Psoas muscle (tissue), 7 donors: ENCODE measurements at regions not wholly inside any gene's neighbourhood (a gene's known extent, or its start where the extent isn't known, plus 50 kb on each side); places are given as distances from the start of the nearest gene placed in this dataset.

Experiments
- ATAC-seq, 4 donors: fragments of 200-7000 bp; cut with Tn5 transposase; one replicate each; pipeline ENCODE4 v1.9.1; 2020; ENCODE audit warnings: moderate library complexity in 3 of 4, mild to moderate bottlenecking in 2 of 4
- DNase-seq, 2 donors: peaks; one replicate each; pipeline ENCODE4 v3.0.0-alpha.2; 2020
- H3K27ac ChIP-seq: fragments of 200-600 bp; one replicate; pipeline ENCODE4 v1.8.0; 2022
- H3K27me3 ChIP-seq, 3 donors: fragments of 200-600 bp in 1 of 3; one replicate each; pipeline versions ENCODE4 v1.6.1 to v1.8.0; 2013 to 2022; ENCODE audit warnings: low read length in 2 of 3, mild to moderate bottlenecking in 2 of 3, moderate library complexity in 1 of 3; ENCODE audit not compliant: insufficient read depth in 3 of 3
- H3K36me3 ChIP-seq, 2 donors: fragments of 200-600 bp in 1 of 2; one replicate each; pipeline versions ENCODE4 v1.6.1 to v1.8.0; 2013 to 2022; ENCODE audit warnings: low read depth in 1 of 2, mild to moderate bottlenecking in 1 of 2, moderate library complexity in 1 of 2; ENCODE audit not compliant: insufficient read depth in 1 of 2
- H3K4me1 ChIP-seq: fragments of 200-600 bp; one replicate; pipeline ENCODE4 v1.8.0; 2022
- H3K4me3 ChIP-seq: fragments of 200-600 bp; one replicate; pipeline ENCODE4 v1.8.0; 2022; ENCODE audit warnings: mild to moderate bottlenecking
- H3K9me3 ChIP-seq: fragments of 200-600 bp; one replicate; pipeline ENCODE4 v1.8.0; 2022
- CTCF ChIP-seq: fragments of 200-600 bp; IDR thresholded peaks from one replicate; pipeline ENCODE4 v1.8.0; 2022; ENCODE audit warnings: antibody characterized with exemption
- WGBS, 3 donors: extraction: QIAGEN DNeasy Blood & Tissue Kit; methylation state at CpG; one replicate each; pipeline versions ENCODE4 v1.1.6 to v1.1.7; 2013; 5-methylcytosine and 5-hydroxymethylcytosine counted together
- intact Hi-C, 2 donors: fragments of 100-400 bp; cut with DNase I; formaldehyde crosslinking; loops; one replicate each; pipeline versions ENCODE4 v1.11.0 to v1.14.2; 2022
- donor health status: healthy with polysubstance abuse.
- donor health status: DM: no; HTN: no; CAD: no; lungs with moderate emphysema.
- donor health status: Bipolar disorder and iron deficiency.
- donor health status: healthy.
- donor health status: DM: yes; HTN: yes; CAD: no.
- donor health status: DM: no; HTN: no; CAD: no.
- donor health status: DM: yes; HTN: yes; CAD: no.

GRCh38 chr12:124450376-124450750 is 117.0 kb downstream of the NCOR2 start:
- Histone ChIP-seq H3K4me3 (no peak overlapping the region), H3K9me3 (no peaks in the 10 kb centered on the region), H3K27ac (no peak overlapping the region), H3K27me3 (no peaks in the 10 kb centered on the region), H3K36me3 (peaks cover 0 to 28% of the 10 kb centered on the region in 2 donors), H3K4me1 (peaks cover 32% of the 10 kb centered on the region)
- WGBS, 3 donors = 82 to 88% (median 86%) methylated on average over 15 of the region's 15 CpGs
- intact Hi-C loops = loop anchor here (5.0 to 10.0 kb wide), 2 partner anchors 58 to 314 kb away; no protein-coding TSS in a partner anchor
- DNase-seq (no peak), ATAC-seq (no peak)
- TF ChIP-seq CTCF = no peak

- intact Hi-C loops = loop anchor here (5.0 to 10.0 kb wide), 2 partner anchors 57 to 315 kb away; no protein-coding TSS in a partner anchor
- Histone ChIP-seq H3K36me3 (peaks cover 0 to 31% of the 10 kb centered on the region in 2 donors), H3K4me1 (peaks cover 27% of the 10 kb centered on the region), H3K4me3 (no peak overlapping the region), H3K27me3 (no peaks in the 10 kb centered on the region), H3K9me3 (no peaks in the 10 kb centered on the region), H3K27ac (no peak overlapping the region)
- DNase-seq (peak in 1 of 2 donors; percentile 35), ATAC-seq (no peak)
- WGBS, 3 donors = 59 to 73% (median 59%) methylated on average over 25 of the region's 25 CpGs
- TF ChIP-seq CTCF = no peak
Observed at GRCh38 chr12:124449623-124450375, 117.6 kb downstream of the NCOR2 start.

- intact Hi-C loops = no loop called here
- Histone ChIP-seq H3K27me3 (no peaks in the 10 kb centered on the region), H3K27ac (no peak overlapping the region), H3K9me3 (no peaks in the 10 kb centered on the region), H3K36me3 (peaks cover 0 to 31% of the 10 kb centered on the region in 2 donors), H3K4me1 (peaks cover 20% of the 10 kb centered on the region), H3K4me3 (no peak overlapping the region)
- ATAC-seq = no peak
- WGBS, 3 donors = 82 to 88% (median 87%) methylated on average over 12 of the region's 12 CpGs
- no peak for TF ChIP-seq CTCF
- no peak for DNase-seq
Observed at GRCh38 chr12:124448955-124449622, 118.3 kb downstream of the NCOR2 start.

GRCh38 chr12:124448241-124448954 is 119.0 kb downstream of the NCOR2 start:
- 88 to 91% (median 90%) methylated on average over 23 of the region's 23 CpGs for WGBS, 3 donors
- DNase-seq = peak in 1 of 2 donors; percentile 44
- intact Hi-C loops = no loop called here

More at GRCh38 chr12:124448241-124448954, 119.0 kb downstream of the NCOR2 start:
- Histone ChIP-seq H3K36me3 (peaks cover 0 to 38% of the 10 kb centered on the region in 2 donors), H3K4me3 (no peak overlapping the region), H3K27me3 (no peaks in the 10 kb centered on the region), H3K27ac (no peak overlapping the region), H3K9me3 (no peaks in the 10 kb centered on the region), H3K4me1 (peaks cover 15% of the 10 kb centered on the region)
- no peak for ATAC-seq
- no peak for TF ChIP-seq CTCF
